Mesenchymal stem cell (in vitro differentiated cells and primary cell): ENCODE measurements at regions not wholly inside any gene's neighbourhood (a gene's known extent, or its start where the extent isn't known, plus 50 kb on each side); places are given as distances from the start of the nearest gene placed in this dataset.

Experiments used
- DNase-seq: peaks from one replicate; pipeline ENCODE4 v3.0.0-alpha.2; 2013
- H2AFZ ChIP-seq: one replicate; pipeline ENCODE4 v1.6.1; 2013; ENCODE audit warnings: low read depth, mild to moderate bottlenecking, control low read depth, inconsistent platforms, low read length, moderate library complexity
- H2AK5ac ChIP-seq: 2 replicates; pipeline ENCODE4 v1.6.1; 2013; ENCODE audit warnings: low read length, moderate library complexity, mild to moderate bottlenecking, inconsistent platforms; ENCODE audit not compliant: severe bottlenecking
- H2BK120ac ChIP-seq: one replicate; pipeline ENCODE4 v1.6.1; 2013; ENCODE audit warnings: low read depth, mild to moderate bottlenecking, inconsistent platforms, low read length, moderate library complexity
- H2BK12ac ChIP-seq, 2 experiments: one replicate each; pipeline ENCODE4 v1.6.1; 2013; ENCODE audit warnings: inconsistent platforms in 2 of 2, low read length in 2 of 2, mild to moderate bottlenecking in 2 of 2, moderate library complexity in 2 of 2, control low read depth in 1 of 2
- H2BK15ac ChIP-seq: one replicate; pipeline ENCODE4 v1.6.1; 2013; ENCODE audit warnings: mild to moderate bottlenecking, low read depth, inconsistent platforms; ENCODE audit not compliant: poor library complexity, severe bottlenecking
- H2BK5ac ChIP-seq: 2 replicates; pipeline ENCODE4 v1.6.1; 2013; ENCODE audit warnings: low read depth, mild to moderate bottlenecking, low read length, control low read depth, inconsistent platforms; ENCODE audit not compliant: poor library complexity, severe bottlenecking
- H3K14ac ChIP-seq, 2 experiments: one replicate each; pipeline ENCODE4 v1.6.1; 2013; ENCODE audit warnings: inconsistent platforms in 2 of 2, low read length in 2 of 2, control low read depth in 1 of 2, mild to moderate bottlenecking in 1 of 2, moderate library complexity in 1 of 2
- H3K18ac ChIP-seq, 2 experiments: one replicate each; pipeline ENCODE4 v1.6.1; 2013; ENCODE audit warnings: inconsistent platforms in 2 of 2, low read length in 2 of 2, control low read depth in 1 of 2, low read depth in 1 of 2, mild to moderate bottlenecking in 1 of 2
- H3K23ac ChIP-seq, 2 experiments: one replicate each; pipeline ENCODE4 v1.6.1; 2013; ENCODE audit warnings: inconsistent platforms in 2 of 2, low read length in 2 of 2, mild to moderate bottlenecking in 2 of 2, moderate library complexity in 2 of 2, control low read depth in 1 of 2
- H3K27ac ChIP-seq: 2 replicates; pipeline ENCODE4 v1.5.1; 2013; ENCODE audit warnings: mild to moderate bottlenecking, moderate library complexity, low read length, control low read depth, inconsistent platforms; ENCODE audit not compliant: poor library complexity, severe bottlenecking
- H3K27me3 ChIP-seq, 2 experiments: 2 replicates each; pipeline versions ENCODE4 v1.6.1 to v1.7.0; 2013; ENCODE audit warnings: low read length in 2 of 2, mild to moderate bottlenecking in 2 of 2, moderate library complexity in 2 of 2, control low read depth in 1 of 2, inconsistent platforms in 1 of 2; ENCODE audit not compliant: control insufficient read depth in 1 of 2, insufficient read depth in 1 of 2
- H3K36me3 ChIP-seq, 2 experiments: 2 replicates each; pipeline versions ENCODE4 v1.6.1 to v1.7.0; 2013; ENCODE audit warnings: low read length in 2 of 2, control low read depth in 1 of 2, inconsistent platforms in 1 of 2, low read depth in 1 of 2, mild to moderate bottlenecking in 1 of 2; ENCODE audit not compliant: insufficient read depth in 2 of 2, control insufficient read depth in 1 of 2
- H3K4ac ChIP-seq, 2 experiments: one replicate each; pipeline ENCODE4 v1.6.1; 2013; ENCODE audit warnings: inconsistent platforms in 2 of 2, low read length in 2 of 2, mild to moderate bottlenecking in 2 of 2, moderate library complexity in 2 of 2, control low read depth in 1 of 2, low read depth in 1 of 2
- H3K4me1 ChIP-seq: 2 replicates; pipeline ENCODE4 v1.6.1; 2013; ENCODE audit warnings: low read depth, low read length, control low read depth; ENCODE audit not compliant: control insufficient read depth, insufficient read depth
- H3K4me2 ChIP-seq: 2 replicates; pipeline ENCODE4 v1.6.1; 2013; ENCODE audit warnings: low read length, mild to moderate bottlenecking, inconsistent platforms; ENCODE audit not compliant: poor library complexity, severe bottlenecking
- H3K4me3 ChIP-seq, 2 experiments: 2 replicates each; pipeline versions ENCODE4 v1.5.1 to v1.7.0; 2013; ENCODE audit warnings: low read length in 2 of 2, mild to moderate bottlenecking in 2 of 2, control low read depth in 1 of 2, low read depth in 1 of 2; ENCODE audit not compliant: insufficient read depth in 1 of 2
- H3K79me1 ChIP-seq: replicated peaks from 2 replicates; pipeline ENCODE4 v1.6.1; 2013; ENCODE audit warnings: mild to moderate bottlenecking, control low read depth, low read length, inconsistent platforms; ENCODE audit not compliant: poor library complexity, severe bottlenecking
- H3K9ac ChIP-seq: 2 replicates; pipeline ENCODE4 v1.7.0; 2013; ENCODE audit warnings: mild to moderate bottlenecking, low read length, moderate library complexity
- H3K9me3 ChIP-seq: 2 replicates; pipeline ENCODE4 v1.7.0; 2013; ENCODE audit warnings: mild to moderate bottlenecking, low read length; ENCODE audit not compliant: control insufficient read depth
- H4K8ac ChIP-seq: one replicate; pipeline ENCODE4 v1.6.1; 2013; ENCODE audit warnings: inconsistent platforms, mild to moderate bottlenecking, low read length, moderate library complexity
- H4K91ac ChIP-seq: one replicate; pipeline ENCODE4 v1.6.1; 2013; ENCODE audit warnings: mild to moderate bottlenecking, low read length, inconsistent platforms
- WGBS: methylation state at CpG from one replicate; pipeline ENCODE4 v1.1.7; 2013; ENCODE audit warnings: mixed read lengths; 5-methylcytosine and 5-hydroxymethylcytosine counted together

DNA sequence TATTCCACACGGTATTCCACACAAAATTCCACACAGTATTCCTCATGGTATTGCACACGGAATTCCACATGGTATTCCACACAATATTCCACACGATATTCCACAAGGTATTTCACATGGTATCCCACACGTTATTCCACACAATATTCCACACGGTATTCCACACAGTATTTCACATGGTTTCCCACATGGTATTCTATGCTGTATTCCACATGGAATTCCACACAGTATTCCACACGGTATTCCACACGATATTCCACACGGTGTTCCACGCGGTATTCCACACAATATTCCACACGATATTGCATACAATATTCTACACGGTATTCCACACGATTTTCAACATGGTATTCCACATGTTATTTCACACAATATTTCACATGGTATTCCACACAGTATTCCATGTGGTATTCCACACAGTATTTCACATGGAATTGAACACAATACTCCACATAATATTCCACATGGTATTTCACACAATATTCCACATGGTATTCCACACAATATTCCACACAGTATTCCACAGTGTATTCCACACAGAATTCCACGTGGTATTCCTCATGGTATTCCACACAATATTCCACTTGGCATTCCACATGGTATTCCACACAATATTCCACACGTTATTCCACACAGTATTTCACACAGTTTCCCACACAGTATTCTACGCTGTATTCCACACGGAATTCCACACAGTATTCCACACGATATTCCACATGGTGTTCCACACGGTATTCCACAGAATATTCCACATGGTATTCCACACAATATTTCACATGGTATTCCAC lies 136.0 kb upstream of the CHST15 start:
- H3K27me3 ChIP-seq, result peaks cover 0 to 9% of the 10 kb centered on the region in 2 experiments
- no peak overlapping the region for H3K4me3 ChIP-seq
- no peak overlapping the region for H4K91ac ChIP-seq
- H3K27ac ChIP-seq, result no peak overlapping the region
- DNase-seq, result no peak
- H3K79me1 ChIP-seq, result no peaks in the 10 kb centered on the region
- 85% methylated on average over 19 of the region's 19 CpGs for WGBS
- H3K23ac ChIP-seq, result no peak overlapping the region
- no peaks in the 10 kb centered on the region for H3K9me3 ChIP-seq
- H3K4ac ChIP-seq, result no peak overlapping the region
- H2AK5ac ChIP-seq, result no peak overlapping the region
- H2BK120ac ChIP-seq, result no peak overlapping the region
- no peak overlapping the region for H2BK12ac ChIP-seq
- H3K4me1 ChIP-seq, result peaks cover 6% of the 10 kb centered on the region
- no peak overlapping the region for H2AFZ ChIP-seq
- no peak overlapping the region for H3K14ac ChIP-seq
- no peak overlapping the region for H3K18ac ChIP-seq
- H3K36me3 ChIP-seq, result no peaks in the 10 kb centered on the region
- no peak overlapping the region for H4K8ac ChIP-seq
- H2BK5ac ChIP-seq, result no peak overlapping the region
- no peak overlapping the region for H3K9ac ChIP-seq
- H2BK15ac ChIP-seq, result no peak overlapping the region
- H3K4me2 ChIP-seq, result no peak overlapping the region

DNA sequence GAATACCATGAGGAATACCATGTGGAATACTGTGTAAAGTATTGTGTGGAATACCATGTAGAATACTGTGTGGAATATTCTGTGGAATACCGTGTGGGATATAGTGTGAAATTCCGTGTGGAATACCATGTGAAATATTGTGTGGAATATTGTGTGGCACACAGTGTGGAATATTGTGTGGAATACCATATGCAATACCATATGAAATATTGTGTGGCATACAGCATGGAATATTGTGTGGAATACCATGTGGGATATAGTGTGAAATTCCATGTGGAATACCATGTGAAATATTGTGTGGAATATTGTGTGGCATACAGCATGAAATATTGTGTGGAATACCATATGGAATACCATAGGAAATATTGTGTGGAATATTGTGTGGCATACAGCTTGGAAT lies 135.1 kb upstream of the CHST15 start:
- Histone ChIP-seq H3K9me3 (no peaks in the 10 kb centered on the region), H2BK15ac (no peak overlapping the region), H3K18ac (no peak overlapping the region), H3K4ac (no peak overlapping the region), H3K4me3 (no peak overlapping the region), H3K79me1 (no peaks in the 10 kb centered on the region), H3K27ac (no peak overlapping the region), H3K23ac (no peak overlapping the region), H4K91ac (no peak overlapping the region), H2AK5ac (no peak overlapping the region), H3K4me1 (peaks cover 12% of the 10 kb centered on the region), H3K36me3 (no peaks in the 10 kb centered on the region), H2AFZ (no peak overlapping the region), H3K14ac (no peak overlapping the region), H2BK120ac (no peak overlapping the region), H3K27me3 (peaks cover 0 to 8% of the 10 kb centered on the region in 2 experiments), H2BK5ac (no peak overlapping the region), H3K4me2 (no peak overlapping the region), H4K8ac (no peak overlapping the region), H3K9ac (no peak overlapping the region), H2BK12ac (no peak overlapping the region)
- DNase-seq, result no peak
- 90% methylated on average over 2 of the region's 2 CpGs for WGBS

DNA sequence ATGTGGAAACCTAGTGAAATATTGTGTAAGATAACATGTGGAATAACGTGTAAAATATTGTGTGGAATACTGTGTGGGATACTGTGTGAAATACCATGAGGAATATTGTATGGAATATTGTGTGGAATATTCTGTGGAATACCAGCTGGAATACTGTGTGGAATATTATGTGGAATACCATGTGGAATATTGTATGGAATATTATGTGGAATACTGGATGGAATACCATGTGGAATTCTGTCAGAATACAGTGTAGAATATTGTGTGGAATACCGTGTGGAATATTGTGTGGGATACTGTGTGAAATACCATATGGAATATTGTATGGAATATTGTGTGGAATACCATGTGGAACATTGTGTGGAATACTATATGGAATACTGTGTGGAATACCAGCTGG lies 134.6 kb upstream of the CHST15 start:
- Histone ChIP-seq H3K23ac (no peak overlapping the region), H3K79me1 (no peaks in the 10 kb centered on the region), H3K14ac (no peak overlapping the region), H3K4me1 (peaks cover 13% of the 10 kb centered on the region), H3K27me3 (peaks cover 0 to 6% of the 10 kb centered on the region in 2 experiments), H3K4me2 (no peak overlapping the region), H2AFZ (no peak overlapping the region), H3K4me3 (no peak overlapping the region), H4K91ac (no peak overlapping the region), H3K9ac (no peak overlapping the region), H3K36me3 (no peaks in the 10 kb centered on the region), H3K4ac (no peak overlapping the region), H2AK5ac (no peak overlapping the region), H2BK12ac (no peak overlapping the region), H2BK120ac (no peak overlapping the region), H2BK15ac (no peak overlapping the region), H3K9me3 (no peaks in the 10 kb centered on the region), H4K8ac (no peak overlapping the region), H3K18ac (no peak overlapping the region), H2BK5ac (no peak overlapping the region), H3K27ac (no peak overlapping the region)
- WGBS, result 93% methylated on average over 2 of the region's 2 CpGs
- no peak for DNase-seq

DNA sequence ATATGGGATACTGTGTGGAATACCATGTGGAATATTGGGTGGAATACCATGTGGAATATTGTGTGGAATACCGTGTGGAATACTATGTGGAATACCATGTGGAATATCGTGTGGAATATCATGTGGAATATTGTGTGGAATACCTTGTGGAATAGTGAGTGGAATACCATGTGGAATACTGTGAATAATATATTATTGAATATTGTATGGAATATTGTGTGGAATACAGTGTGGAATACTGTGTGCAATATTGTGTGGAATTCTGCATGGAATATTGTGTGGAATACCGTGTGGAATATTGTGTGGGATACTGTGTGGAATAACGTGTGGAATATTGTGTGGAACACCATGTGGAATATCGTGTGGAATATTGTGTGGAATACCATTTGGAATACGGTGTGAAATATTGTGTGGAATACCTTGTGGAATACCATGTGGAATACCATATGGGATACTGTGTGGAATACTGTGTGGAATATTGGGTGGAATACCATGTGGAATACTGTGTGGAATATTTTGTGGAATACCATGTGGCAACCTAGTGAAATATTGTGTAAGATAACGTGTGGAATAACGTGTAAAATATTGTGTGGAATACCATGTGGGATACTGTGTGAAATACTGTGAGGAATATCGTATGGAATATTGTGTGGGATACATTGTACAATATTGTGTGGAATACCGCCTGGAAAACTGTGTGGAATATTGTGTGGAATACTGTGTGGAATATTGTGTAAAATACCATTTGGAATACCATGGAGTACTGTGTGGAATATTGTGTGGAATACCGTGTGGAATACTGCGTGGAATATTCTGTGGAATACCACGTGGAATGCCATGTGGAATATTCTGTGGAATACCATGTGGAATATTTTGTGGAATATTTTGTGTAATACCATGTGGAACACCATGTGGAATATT lies 133.9 kb upstream of the CHST15 start:
- whole genome bisulfite sequencing, result 75% methylated on average over 13 of the region's 13 CpGs
- Histone ChIP-seq H3K4me1 (peaks cover 19% of the 10 kb centered on the region), H3K18ac (no peak overlapping the region), H3K36me3 (no peaks in the 10 kb centered on the region), H3K4ac (no peak overlapping the region), H2AFZ (no peak overlapping the region), H3K27me3 (peaks cover 0 to 9% of the 10 kb centered on the region in 2 experiments), H2BK15ac (no peak overlapping the region), H3K23ac (no peak overlapping the region), H3K9me3 (no peaks in the 10 kb centered on the region), H2BK5ac (no peak overlapping the region), H2AK5ac (no peak overlapping the region), H3K14ac (no peak overlapping the region), H2BK12ac (no peak overlapping the region), H3K27ac (no peak overlapping the region), H2BK120ac (no peak overlapping the region), H3K79me1 (no peaks in the 10 kb centered on the region), H3K4me3 (no peak overlapping the region), H3K9ac (no peak overlapping the region), H4K91ac (no peak overlapping the region), H4K8ac (no peak overlapping the region), H3K4me2 (no peak overlapping the region)
- no peak for DNase-seq
